Lung (tissue), 11 donors: ENCODE measurements at regions not wholly inside any gene's neighbourhood (a gene's known extent, or its start where the extent isn't known, plus 50 kb on each side); places are given as distances from the start of the nearest gene placed in this dataset.

Source experiments
- ATAC-seq: fragments of 200-7000 bp; cut with Tn5 transposase; one replicate; pipeline ENCODE4 v1.9.1; 2020; ENCODE audit warnings: moderate number of reproducible peaks; ENCODE audit not compliant: insufficient read depth, low FRiP score
- DNase-seq, 3 donors: peaks; one replicate each; pipeline ENCODE4 v3.0.0-alpha.2; 2013 to 2017
- H3K27ac ChIP-seq, 2 donors: one replicate each; pipeline ENCODE4 v1.5.1; 2013; ENCODE audit warnings: mild to moderate bottlenecking in 2 of 2, moderate library complexity in 2 of 2, control low read depth in 1 of 2, inconsistent platforms in 1 of 2, low read depth in 1 of 2, low read length in 1 of 2
- H3K27me3 ChIP-seq, 3 donors: one replicate each; pipeline ENCODE4 v1.5.1; 2013; ENCODE audit warnings: low read length in 2 of 3; ENCODE audit not compliant: control insufficient read depth in 3 of 3, insufficient read depth in 3 of 3
- H3K36me3 ChIP-seq, 4 donors: one replicate each; pipeline ENCODE4 v1.5.1; 2013; ENCODE audit warnings: low read length in 4 of 4, mild to moderate bottlenecking in 1 of 4, moderate library complexity in 1 of 4; ENCODE audit not compliant: control insufficient read depth in 4 of 4, insufficient read depth in 4 of 4
- H3K4me1 ChIP-seq, 5 donors: one replicate each; pipeline ENCODE4 v1.5.1; 2013; ENCODE audit warnings: low read length in 5 of 5, mild to moderate bottlenecking in 2 of 5, moderate library complexity in 1 of 5; ENCODE audit not compliant: control insufficient read depth in 5 of 5, insufficient read depth in 5 of 5
- H3K4me3 ChIP-seq: one replicate; pipeline ENCODE4 v1.5.1; 2013; ENCODE audit warnings: mild to moderate bottlenecking, control low read depth, moderate library complexity
- H3K9ac ChIP-seq, 2 donors: one replicate each; pipeline ENCODE4 v1.5.1; 2013; ENCODE audit warnings: low read length in 2 of 2, control low read depth in 1 of 2; ENCODE audit not compliant: insufficient read depth in 1 of 2
- H3K9me3 ChIP-seq, 4 donors: one replicate each; pipeline ENCODE4 v1.5.1; 2013; ENCODE audit warnings: low read length in 3 of 4, mild to moderate bottlenecking in 1 of 4, moderate library complexity in 1 of 4; ENCODE audit not compliant: control insufficient read depth in 4 of 4, insufficient read depth in 3 of 4
- WGBS, 2 donors: extraction: QIAGEN DNeasy Blood & Tissue Kit; methylation state at CpG; one replicate each; pipeline ENCODE4 v1.1.7; 2013; 5-methylcytosine and 5-hydroxymethylcytosine counted together
- TF ChIP-seq, protein P1 (sequence below): IDR thresholded peaks from 2 replicates; pipeline ENCODE4 v1.5.1; 2012; ENCODE audit warnings: mild to moderate bottlenecking; ENCODE audit errors: control extremely low read depth, extremely low read depth
- donor health status: control.
- donor health status: control.
- donor health status: Bipolar disorder and iron deficiency.
- donor health status: healthy.
- donor health status: DM: yes; HTN: yes; CAD: no.

DNA sequence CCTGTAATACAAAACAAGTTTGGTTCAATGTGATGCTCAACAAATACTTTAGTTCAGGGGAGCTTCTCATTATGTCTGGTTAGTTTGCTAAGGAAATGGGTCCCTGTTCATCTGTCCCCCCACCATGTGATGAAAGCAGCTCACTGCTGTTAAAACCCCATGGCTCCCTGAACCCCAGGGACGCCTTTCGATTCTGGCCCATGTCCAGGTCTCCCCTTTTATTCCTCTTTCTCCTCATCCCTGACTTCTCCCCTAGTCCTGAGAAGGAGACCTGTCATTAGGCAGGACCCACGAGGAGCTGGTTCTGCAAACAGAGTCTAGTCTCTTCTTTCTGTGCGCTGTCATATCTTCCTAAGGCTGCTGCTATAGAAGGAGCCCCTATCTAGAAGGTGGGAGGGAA is 213.3 kb upstream of the OSR1 start:
- Histone ChIP-seq H3K4me1 (peaks cover 0 to 35% (median 10%) of the 10 kb centered on the region in 5 donors), H3K9ac (no peak overlapping the region), H3K27me3 (no peaks in the 10 kb centered on the region), H3K4me3 (no peak overlapping the region), H3K9me3 (no peaks in the 10 kb centered on the region), H3K36me3 (no peaks in the 10 kb centered on the region), H3K27ac (no peak overlapping the region)
- TF ChIP-seq, protein P1, sequence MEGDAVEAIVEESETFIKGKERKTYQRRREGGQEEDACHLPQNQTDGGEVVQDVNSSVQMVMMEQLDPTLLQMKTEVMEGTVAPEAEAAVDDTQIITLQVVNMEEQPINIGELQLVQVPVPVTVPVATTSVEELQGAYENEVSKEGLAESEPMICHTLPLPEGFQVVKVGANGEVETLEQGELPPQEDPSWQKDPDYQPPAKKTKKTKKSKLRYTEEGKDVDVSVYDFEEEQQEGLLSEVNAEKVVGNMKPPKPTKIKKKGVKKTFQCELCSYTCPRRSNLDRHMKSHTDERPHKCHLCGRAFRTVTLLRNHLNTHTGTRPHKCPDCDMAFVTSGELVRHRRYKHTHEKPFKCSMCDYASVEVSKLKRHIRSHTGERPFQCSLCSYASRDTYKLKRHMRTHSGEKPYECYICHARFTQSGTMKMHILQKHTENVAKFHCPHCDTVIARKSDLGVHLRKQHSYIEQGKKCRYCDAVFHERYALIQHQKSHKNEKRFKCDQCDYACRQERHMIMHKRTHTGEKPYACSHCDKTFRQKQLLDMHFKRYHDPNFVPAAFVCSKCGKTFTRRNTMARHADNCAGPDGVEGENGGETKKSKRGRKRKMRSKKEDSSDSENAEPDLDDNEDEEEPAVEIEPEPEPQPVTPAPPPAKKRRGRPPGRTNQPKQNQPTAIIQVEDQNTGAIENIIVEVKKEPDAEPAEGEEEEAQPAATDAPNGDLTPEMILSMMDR = no peak
- ATAC-seq (no peak), DNase-seq (no peak)
- WGBS, 2 donors = 79 to 83% methylated on average over 4 of the region's 4 CpGs

DNA sequence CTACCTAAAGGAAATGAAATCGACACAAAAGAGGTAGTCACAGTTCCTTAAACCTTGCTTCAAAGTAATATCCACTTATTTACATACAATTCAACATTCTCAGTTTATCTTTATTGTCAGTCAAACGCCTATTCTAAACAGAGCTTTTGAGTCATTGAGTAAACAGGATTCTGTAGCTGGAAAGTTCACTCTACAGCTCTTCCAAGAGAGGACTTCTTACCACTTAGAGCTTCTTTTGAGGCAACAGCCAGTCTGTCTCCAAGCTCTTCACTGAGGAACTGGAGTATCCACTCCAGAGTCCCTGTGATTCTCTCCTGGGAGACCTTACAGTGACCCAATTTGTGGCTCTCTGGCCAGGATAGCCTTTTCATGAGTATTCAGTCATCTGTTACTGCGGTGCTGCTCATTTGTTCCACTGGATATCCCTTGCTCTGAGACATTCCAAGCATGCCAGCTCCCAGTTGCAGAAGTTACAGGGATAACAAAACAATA is 210.9 kb upstream of the OSR1 start:
- WGBS, 2 donors = 26 to 39% methylated on average over 3 of the region's 3 CpGs
- Histone ChIP-seq H3K36me3 (no peaks in the 10 kb centered on the region), H3K27ac (no peak overlapping the region), H3K4me3 (no peak overlapping the region), H3K9ac (no peak overlapping the region), H3K9me3 (no peaks in the 10 kb centered on the region), H3K4me1 (peaks cover 0 to 28% (median 6%) of the 10 kb centered on the region in 5 donors), H3K27me3 (no peaks in the 10 kb centered on the region)
- ATAC-seq = no peak
- TF ChIP-seq, protein P1 = no peak
- DNase-seq = no peak

DNA sequence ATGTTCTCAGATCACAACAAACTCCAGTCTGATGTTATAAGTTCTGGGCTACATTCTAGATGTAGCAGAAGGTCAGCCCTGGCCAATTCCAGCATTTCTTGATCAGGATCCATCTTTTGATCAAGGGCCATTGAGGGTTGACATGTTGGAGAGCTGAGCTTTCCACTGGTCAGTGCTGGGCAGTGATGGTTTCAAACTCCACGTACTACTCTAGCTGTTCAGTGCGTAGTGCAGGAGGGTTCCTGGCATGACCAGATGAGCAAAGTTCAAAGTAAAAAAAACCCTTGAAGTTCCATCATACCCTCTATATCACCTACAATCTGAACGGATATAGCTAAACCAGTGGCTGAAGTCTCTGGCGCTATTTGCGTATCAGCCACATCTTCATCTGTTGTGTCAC is 210.4 kb upstream of the OSR1 start:
- 81 to 92% methylated on average over 5 of the region's 5 CpGs for WGBS, 2 donors
- no peaks in the 10 kb centered on the region for H3K36me3 ChIP-seq
- H3K4me3 ChIP-seq = no peak overlapping the region
- ATAC-seq (no peak), DNase-seq (no peak)
- H3K27ac ChIP-seq = no peak overlapping the region
- H3K9ac ChIP-seq = no peak overlapping the region
- peaks cover 0 to 25% (median 6%) of the 10 kb centered on the region in 5 donors for H3K4me1 ChIP-seq
- no peaks in the 10 kb centered on the region for H3K9me3 ChIP-seq
- H3K27me3 ChIP-seq = no peaks in the 10 kb centered on the region
- TF ChIP-seq, protein P1 = no peak

DNA sequence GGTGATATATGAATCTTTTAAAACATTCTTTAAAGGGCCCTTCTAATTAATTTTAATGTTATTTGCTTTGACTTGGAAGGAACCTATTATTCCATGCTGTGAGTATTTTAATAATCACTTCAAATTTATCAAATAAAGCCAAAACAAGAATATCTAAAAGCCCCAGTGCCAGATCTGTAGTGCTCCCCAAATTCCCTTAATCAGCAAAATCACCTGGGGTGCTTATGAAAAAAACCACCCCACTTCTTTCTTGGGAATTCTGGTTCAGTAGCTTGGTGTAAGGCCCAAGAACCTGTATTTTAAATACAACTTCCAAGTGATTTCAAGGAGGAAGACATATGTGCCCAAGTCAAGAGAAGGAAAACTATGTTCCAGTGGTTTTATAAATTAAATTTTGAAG is 202.4 kb upstream of the OSR1 start:
- no peak for ATAC-seq
- TF ChIP-seq, protein P1 = no peak
- H3K27ac ChIP-seq = no peak overlapping the region
- no peak overlapping the region for H3K4me3 ChIP-seq
- DNase-seq = no peak
- H3K9ac ChIP-seq = no peak overlapping the region
- no peaks in the 10 kb centered on the region for H3K4me1 ChIP-seq
- no peaks in the 10 kb centered on the region for H3K27me3 ChIP-seq
- no peaks in the 10 kb centered on the region for H3K36me3 ChIP-seq
- no peaks in the 10 kb centered on the region for H3K9me3 ChIP-seq
